Stomach (tissue), 8 donors: ENCODE measurements at regions not wholly inside any gene's neighbourhood (a gene's known extent, or its start where the extent isn't known, plus 50 kb on each side); places are given as distances from the start of the nearest gene placed in this dataset.

Source experiments
- DNase-seq, 2 donors: peaks; one replicate each; pipeline versions ENCODE4 v3.0.0 to v3.0.0-alpha.2; 2013 to 2019
- H3K27ac ChIP-seq, 5 donors: fragments of 200-600 bp in 4 of 5; sonication (generic) in 4 of 5; one replicate each; pipeline ENCODE4 v1.5.1; 2013 to 2019; ENCODE audit warnings: mild to moderate bottlenecking in 1 of 5, moderate library complexity in 1 of 5
- H3K27me3 ChIP-seq, 3 donors: fragments of 200-600 bp; sonication (generic); one replicate each; pipeline ENCODE4 v1.5.1; 2017 to 2019; ENCODE audit warnings: mixed run types in 1 of 3
- H3K36me3 ChIP-seq, 4 donors: fragments of 200-600 bp; sonication (generic); 1 replicate in 3 of 4; 2 replicates in 1 of 4; pipeline ENCODE4 v1.5.1; 2016 to 2019
- H3K4me1 ChIP-seq, 4 donors: fragments of 200-600 bp; sonication (generic); one replicate each; pipeline ENCODE4 v1.5.1; 2016 to 2019
- H3K4me3 ChIP-seq, 4 donors: fragments of 200-600 bp; sonication (generic) in 3 of 4; one replicate each; pipeline ENCODE4 v1.5.1; 2016 to 2019; ENCODE audit warnings: mild to moderate bottlenecking in 1 of 4
- H3K9me3 ChIP-seq, 4 donors: fragments of 200-600 bp; sonication (generic); one replicate each; pipeline ENCODE4 v1.5.1; 2016 to 2019
- CTCF ChIP-seq, 7 experiments: fragments of 450-650 bp in 4 of 7; fragments of 200-600 bp in 3 of 7; sonication (generic) in 3 of 7; IDR thresholded peaks; one replicate each; pipeline ENCODE4 v1.5.1; 2016 to 2019; ENCODE audit warnings: antibody characterized with exemption in 7 of 7, control low read depth in 2 of 7, mild to moderate bottlenecking in 1 of 7
- EP300 ChIP-seq: sonication (generic); formaldehyde crosslinking; IDR thresholded peaks from one replicate; pipeline ENCODE4 v1.6.1; 2017; ENCODE audit warnings: antibody characterized with exemption
- POLR2A ChIP-seq, 4 donors: fragments of 450-650 bp; IDR thresholded peaks; one replicate each; pipeline ENCODE4 v1.6.1; 2016; ENCODE audit warnings: antibody characterized with exemption in 4 of 4, control low read depth in 2 of 4, mild to moderate bottlenecking in 1 of 4, moderate library complexity in 1 of 4
- POLR2AphosphoS5 ChIP-seq, 3 donors: sonication (generic); formaldehyde crosslinking; IDR thresholded peaks; one replicate each; pipeline ENCODE4 v1.6.1; 2016; ENCODE audit warnings: antibody characterized with exemption in 3 of 3
- WGBS, 5 donors: extraction: QIAGEN DNeasy Blood & Tissue Kit in 3 of 5; methylation state at CpG; one replicate each; pipeline versions ENCODE4 v1.1.5 to v1.1.7; 2013 to 2018; 5-methylcytosine and 5-hydroxymethylcytosine counted together
- intact Hi-C: fragments of 100-400 bp; cut with DNase I; formaldehyde crosslinking; loops from one replicate; pipeline ENCODE4 v1.15.1; 2023; ENCODE audit warnings: low total_unique reads
- donor health status: healthy with polysubstance abuse.
- donor health status: Bipolar disorder and iron deficiency.
- donor health status: healthy.

- no peak for DNase-seq
- Histone ChIP-seq H3K4me3 (no peak overlapping the region), H3K27me3 (no peaks in the 10 kb centered on the region), H3K9me3 (no peaks in the 10 kb centered on the region), H3K27ac (no peak overlapping the region), H3K4me1 (no peaks in the 10 kb centered on the region), H3K36me3 (no peaks in the 10 kb centered on the region)
- intact Hi-C loops = no loop called here
- TF ChIP-seq CTCF (IDR thresholded peaks at IDR 0.05) (no peak), POLR2A (IDR thresholded peaks at IDR 0.05) (no peak)
- WGBS, 5 donors = 68 to 86% (median 83%) methylated on average over 1 of the region's 1 CpG
Measured at GRCh38 chr4:187118602-187119120, 395.0 kb upstream of the FAT1 start.

- Histone ChIP-seq H3K36me3 (no peaks in the 10 kb centered on the region), H3K9me3 (no peaks in the 10 kb centered on the region), H3K27me3 (no peaks in the 10 kb centered on the region), H3K4me1 (no peaks in the 10 kb centered on the region), H3K27ac (no peak overlapping the region), H3K4me3 (no peak overlapping the region)
- no peak for TF ChIP-seq CTCF (IDR thresholded peaks at IDR 0.05)
- TF ChIP-seq POLR2AphosphoS5 (IDR thresholded peaks at IDR 0.05) = no peak
- no peak for TF ChIP-seq POLR2A (IDR thresholded peaks at IDR 0.05)
- no peak for TF ChIP-seq EP300
- 59 to 83% (median 76%) methylated on average over 12 of the region's 12 CpGs for WGBS, 5 donors
- peak in 1 of 2 donors; percentile 40 for DNase-seq
- intact Hi-C loops = no loop called here
Measured at GRCh38 chr4:187124331-187124730, 400.7 kb upstream of the FAT1 start.

GRCh38 chr4:187125062-187125461, 401.4 kb upstream of the FAT1 start:
- intact Hi-C loops = no loop called here
- no peaks in the 10 kb centered on the region for H3K9me3 ChIP-seq
- DNase-seq = no peak
- TF ChIP-seq POLR2A (IDR thresholded peaks at IDR 0.05) (no peak), EP300 (no peak), CTCF (IDR thresholded peaks at IDR 0.05) (no peak), POLR2AphosphoS5 (IDR thresholded peaks at IDR 0.05) (no peak)
- no peak overlapping the region for H3K4me3 ChIP-seq
- H3K27ac ChIP-seq = no peak overlapping the region
- H3K4me1 ChIP-seq = no peaks in the 10 kb centered on the region
- no peaks in the 10 kb centered on the region for H3K27me3 ChIP-seq
- 88 to 95% (median 93%) methylated on average over 19 of the region's 19 CpGs for WGBS, 5 donors
- H3K36me3 ChIP-seq = no peaks in the 10 kb centered on the region

- intact Hi-C loops = no loop called here
- Histone ChIP-seq H3K27ac (no peak overlapping the region), H3K4me1 (no peaks in the 10 kb centered on the region), H3K4me3 (no peak overlapping the region), H3K27me3 (no peaks in the 10 kb centered on the region), H3K9me3 (no peaks in the 10 kb centered on the region), H3K36me3 (no peaks in the 10 kb centered on the region)
- TF ChIP-seq POLR2A (IDR thresholded peaks at IDR 0.05) (no peak), CTCF (IDR thresholded peaks at IDR 0.05) (no peak), POLR2AphosphoS5 (IDR thresholded peaks at IDR 0.05) (no peak), EP300 (no peak)
- DNase-seq = no peak
- WGBS, 5 donors = 76 to 92% (median 77%) methylated on average over 3 of the region's 3 CpGs
Measured at GRCh38 chr4:187127456-187127855, 403.8 kb upstream of the FAT1 start.
